A673 (cell line): ENCODE measurements at regions not wholly inside any gene's neighbourhood (a gene's known extent, or its start where the extent isn't known, plus 50 kb on each side); places are given as distances from the start of the nearest gene placed in this dataset.

Source experiments
- CTCF ChIP-seq: fragments of 300-800, 200-600 bp; sonication (generic); conservative IDR thresholded peaks from 2 replicates; pipeline ENCODE4 v1.5.1; 2017; ENCODE audit warnings: low read depth, mild to moderate bottlenecking, antibody characterized with exemption, low read length, moderate library complexity, mixed read lengths
- EZH2 ChIP-seq: fragments of 200-600 bp; sonication (generic); IDR thresholded peaks from 2 replicates; pipeline ENCODE4 v1.6.1; 2017; ENCODE audit warnings: borderline replicate concordance, low read depth, mild to moderate bottlenecking, mixed read lengths, antibody characterized with exemption, low read length; ENCODE audit not compliant: poor library complexity, severe bottlenecking

DNA sequence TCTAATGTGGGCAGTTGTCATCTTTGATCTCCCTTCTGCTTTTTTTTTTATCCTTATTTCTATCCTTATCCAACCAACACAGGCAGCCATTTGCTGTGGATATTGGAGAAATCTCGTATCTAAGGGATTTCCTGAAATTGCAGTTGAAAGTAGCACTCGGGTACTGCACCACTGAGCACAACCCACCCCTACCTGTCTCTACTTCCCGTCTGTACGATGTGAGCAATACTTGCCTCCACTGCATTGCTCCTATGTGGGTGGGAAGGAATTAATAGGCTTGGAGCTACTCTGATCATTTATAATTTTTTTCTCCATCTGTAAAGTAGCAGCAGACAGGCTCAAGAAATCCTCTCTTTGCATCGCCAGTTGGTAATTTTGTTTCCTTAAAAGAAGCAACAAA is 300.4 kb downstream of the SNAPC1 start:
- TF ChIP-seq EZH2, result no peak
- no peak for TF ChIP-seq CTCF
